SK-N-SH treated with all-trans-retinoic acid at 6 μM for 48 hours (cell line): ENCODE measurements at regions not wholly inside any gene's neighbourhood (a gene's known extent, or its start where the extent isn't known, plus 50 kb on each side); places are given as distances from the start of the nearest gene placed in this dataset.

Experiments
- ISL1 ChIP-seq: fragments of 250-450 bp; sonication (Bioruptor Pico); IDR thresholded peaks from 2 replicates; pipeline ENCODE4 v2.1.2; 2022; ENCODE audit warnings: mild to moderate bottlenecking, moderate library complexity
- OSR1 ChIP-seq: fragments of 250-450 bp; sonication (Bioruptor Pico); IDR thresholded peaks from 2 replicates; pipeline ENCODE4 v1.8.0; 2022; ENCODE audit warnings: moderate library complexity, mild to moderate bottlenecking, inconsistent platforms
- PATZ1 ChIP-seq: fragments of 250-450 bp; sonication (Bioruptor Pico); IDR thresholded peaks from 2 replicates; pipeline ENCODE4 v1.8.0; 2020; ENCODE audit warnings: mild to moderate bottlenecking, moderate library complexity, borderline replicate concordance
- RARB ChIP-seq: fragments of 250-450 bp; sonication (Bioruptor Pico); IDR thresholded peaks from 2 replicates; pipeline ENCODE4 v1.8.0; 2021; ENCODE audit warnings: mild to moderate bottlenecking, moderate library complexity
- TCF4 ChIP-seq: fragments of 250-450 bp; sonication (Bioruptor Pico); IDR thresholded peaks from 2 replicates; pipeline ENCODE4 v1.8.0; 2021; ENCODE audit warnings: mild to moderate bottlenecking, moderate library complexity, borderline replicate concordance
- ZFP3 ChIP-seq: fragments of 250-450 bp; sonication (Bioruptor Pico); IDR thresholded peaks from 2 replicates; pipeline ENCODE4 v1.5.0; 2020; ENCODE audit warnings: mild to moderate bottlenecking, moderate library complexity
- TF ChIP-seq, protein P1 (sequence below): fragments of 250-450 bp; sonication (Bioruptor Pico); IDR thresholded peaks from 2 replicates; pipeline ENCODE4 v1.5.1; 2021; ENCODE audit warnings: mild to moderate bottlenecking, moderate library complexity
- TF ChIP-seq, protein P2 (sequence below): fragments of 250-450 bp; sonication (Bioruptor Pico); IDR thresholded peaks from 2 replicates; pipeline ENCODE4 v1.5.0; 2020; ENCODE audit warnings: mild to moderate bottlenecking, moderate library complexity

DNA sequence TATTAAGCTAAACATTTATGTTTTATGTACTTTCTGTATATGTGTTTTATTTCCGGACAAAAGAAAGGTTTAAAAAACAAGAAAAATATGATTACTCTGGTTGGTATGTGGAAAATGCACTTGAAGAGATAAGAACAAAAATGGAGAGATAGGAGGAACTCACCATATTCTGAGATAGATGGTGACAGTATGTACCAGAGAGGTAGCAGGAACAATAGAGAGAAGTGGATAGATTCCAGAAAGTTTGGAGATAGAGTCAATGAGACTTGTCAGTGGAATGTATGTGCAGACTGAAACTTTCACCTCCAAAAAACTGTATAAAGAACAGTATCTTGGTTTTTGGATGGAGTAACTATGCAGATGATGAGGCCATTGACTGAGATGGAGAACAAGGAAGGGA is 105.6 kb upstream of the FSHR start:
- TF ChIP-seq, protein P1, sequence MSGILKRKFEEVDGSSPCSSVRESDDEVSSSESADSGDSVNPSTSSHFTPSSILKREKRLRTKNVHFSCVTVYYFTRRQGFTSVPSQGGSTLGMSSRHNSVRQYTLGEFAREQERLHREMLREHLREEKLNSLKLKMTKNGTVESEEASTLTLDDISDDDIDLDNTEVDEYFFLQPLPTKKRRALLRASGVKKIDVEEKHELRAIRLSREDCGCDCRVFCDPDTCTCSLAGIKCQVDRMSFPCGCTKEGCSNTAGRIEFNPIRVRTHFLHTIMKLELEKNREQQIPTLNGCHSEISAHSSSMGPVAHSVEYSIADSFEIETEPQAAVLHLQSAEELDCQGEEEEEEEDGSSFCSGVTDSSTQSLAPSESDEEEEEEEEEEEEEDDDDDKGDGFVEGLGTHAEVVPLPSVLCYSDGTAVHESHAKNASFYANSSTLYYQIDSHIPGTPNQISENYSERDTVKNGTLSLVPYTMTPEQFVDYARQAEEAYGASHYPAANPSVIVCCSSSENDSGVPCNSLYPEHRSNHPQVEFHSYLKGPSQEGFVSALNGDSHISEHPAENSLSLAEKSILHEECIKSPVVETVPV = no peak
- TF ChIP-seq TCF4 (CRISPR knock-in tag) (no peak), ISL1 (CRISPR knock-in tag) (no peak), OSR1 (CRISPR knock-in tag) (no peak), ZFP3 (no peak), RARB (CRISPR knock-in tag) (no peak), PATZ1 (CRISPR knock-in tag) (no peak)
- TF ChIP-seq, protein P2, sequence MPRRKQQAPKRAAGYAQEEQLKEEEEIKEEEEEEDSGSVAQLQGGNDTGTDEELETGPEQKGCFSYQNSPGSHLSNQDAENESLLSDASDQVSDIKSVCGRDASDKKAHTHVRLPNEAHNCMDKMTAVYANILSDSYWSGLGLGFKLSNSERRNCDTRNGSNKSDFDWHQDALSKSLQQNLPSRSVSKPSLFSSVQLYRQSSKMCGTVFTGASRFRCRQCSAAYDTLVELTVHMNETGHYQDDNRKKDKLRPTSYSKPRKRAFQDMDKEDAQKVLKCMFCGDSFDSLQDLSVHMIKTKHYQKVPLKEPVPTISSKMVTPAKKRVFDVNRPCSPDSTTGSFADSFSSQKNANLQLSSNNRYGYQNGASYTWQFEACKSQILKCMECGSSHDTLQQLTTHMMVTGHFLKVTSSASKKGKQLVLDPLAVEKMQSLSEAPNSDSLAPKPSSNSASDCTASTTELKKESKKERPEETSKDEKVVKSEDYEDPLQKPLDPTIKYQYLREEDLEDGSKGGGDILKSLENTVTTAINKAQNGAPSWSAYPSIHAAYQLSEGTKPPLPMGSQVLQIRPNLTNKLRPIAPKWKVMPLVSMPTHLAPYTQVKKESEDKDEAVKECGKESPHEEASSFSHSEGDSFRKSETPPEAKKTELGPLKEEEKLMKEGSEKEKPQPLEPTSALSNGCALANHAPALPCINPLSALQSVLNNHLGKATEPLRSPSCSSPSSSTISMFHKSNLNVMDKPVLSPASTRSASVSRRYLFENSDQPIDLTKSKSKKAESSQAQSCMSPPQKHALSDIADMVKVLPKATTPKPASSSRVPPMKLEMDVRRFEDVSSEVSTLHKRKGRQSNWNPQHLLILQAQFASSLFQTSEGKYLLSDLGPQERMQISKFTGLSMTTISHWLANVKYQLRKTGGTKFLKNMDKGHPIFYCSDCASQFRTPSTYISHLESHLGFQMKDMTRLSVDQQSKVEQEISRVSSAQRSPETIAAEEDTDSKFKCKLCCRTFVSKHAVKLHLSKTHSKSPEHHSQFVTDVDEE (CRISPR knock-in tag) = no peak
